AG10803 (cell line): ENCODE measurements at regions not wholly inside any gene's neighbourhood (a gene's known extent, or its start where the extent isn't known, plus 50 kb on each side); places are given as distances from the start of the nearest gene placed in this dataset.

Experiments used
- DNase-seq: peaks from one replicate; pipeline ENCODE4 v3.0.0; 2010; ENCODE audit warnings: low read depth
- H3K4me3 ChIP-seq: 2 replicates; pipeline ENCODE4 v1.5.1; 2011; ENCODE audit warnings: mild to moderate bottlenecking, low read length, control low read depth
- TF ChIP-seq, protein P1 (sequence below): conservative IDR thresholded peaks from 2 replicates; pipeline ENCODE4 v1.5.1; 2011; ENCODE audit warnings: mild to moderate bottlenecking, low read length, control low read depth, inconsistent platforms

GRCh38 chr3:135840436-135840835 is 125.1 kb upstream of the PPP2R3A start:
- no peak for DNase-seq
- TF ChIP-seq, protein P1, sequence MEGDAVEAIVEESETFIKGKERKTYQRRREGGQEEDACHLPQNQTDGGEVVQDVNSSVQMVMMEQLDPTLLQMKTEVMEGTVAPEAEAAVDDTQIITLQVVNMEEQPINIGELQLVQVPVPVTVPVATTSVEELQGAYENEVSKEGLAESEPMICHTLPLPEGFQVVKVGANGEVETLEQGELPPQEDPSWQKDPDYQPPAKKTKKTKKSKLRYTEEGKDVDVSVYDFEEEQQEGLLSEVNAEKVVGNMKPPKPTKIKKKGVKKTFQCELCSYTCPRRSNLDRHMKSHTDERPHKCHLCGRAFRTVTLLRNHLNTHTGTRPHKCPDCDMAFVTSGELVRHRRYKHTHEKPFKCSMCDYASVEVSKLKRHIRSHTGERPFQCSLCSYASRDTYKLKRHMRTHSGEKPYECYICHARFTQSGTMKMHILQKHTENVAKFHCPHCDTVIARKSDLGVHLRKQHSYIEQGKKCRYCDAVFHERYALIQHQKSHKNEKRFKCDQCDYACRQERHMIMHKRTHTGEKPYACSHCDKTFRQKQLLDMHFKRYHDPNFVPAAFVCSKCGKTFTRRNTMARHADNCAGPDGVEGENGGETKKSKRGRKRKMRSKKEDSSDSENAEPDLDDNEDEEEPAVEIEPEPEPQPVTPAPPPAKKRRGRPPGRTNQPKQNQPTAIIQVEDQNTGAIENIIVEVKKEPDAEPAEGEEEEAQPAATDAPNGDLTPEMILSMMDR = no peak
- no peak overlapping the region for H3K4me3 ChIP-seq

GRCh38 chr3:135844386-135844785 is 121.1 kb upstream of the PPP2R3A start:
- TF ChIP-seq, protein P1 = no peak

GRCh38 chr3:135848051-135848450 is 117.5 kb upstream of the PPP2R3A start:
- H3K4me3 ChIP-seq = no peak overlapping the region
- DNase-seq = no peak
- TF ChIP-seq, protein P1 = no peak

More at GRCh38 chr3:135844386-135844785, 121.1 kb upstream of the PPP2R3A start:
- H3K4me3 ChIP-seq = no peak overlapping the region
- peak; percentile 67 for DNase-seq

- H3K4me3 ChIP-seq = no peak overlapping the region
- TF ChIP-seq, protein P1 = no peak
- no peak for DNase-seq
Measured at GRCh38 chr3:135849827-135850226, 115.7 kb upstream of the PPP2R3A start.

DNA sequence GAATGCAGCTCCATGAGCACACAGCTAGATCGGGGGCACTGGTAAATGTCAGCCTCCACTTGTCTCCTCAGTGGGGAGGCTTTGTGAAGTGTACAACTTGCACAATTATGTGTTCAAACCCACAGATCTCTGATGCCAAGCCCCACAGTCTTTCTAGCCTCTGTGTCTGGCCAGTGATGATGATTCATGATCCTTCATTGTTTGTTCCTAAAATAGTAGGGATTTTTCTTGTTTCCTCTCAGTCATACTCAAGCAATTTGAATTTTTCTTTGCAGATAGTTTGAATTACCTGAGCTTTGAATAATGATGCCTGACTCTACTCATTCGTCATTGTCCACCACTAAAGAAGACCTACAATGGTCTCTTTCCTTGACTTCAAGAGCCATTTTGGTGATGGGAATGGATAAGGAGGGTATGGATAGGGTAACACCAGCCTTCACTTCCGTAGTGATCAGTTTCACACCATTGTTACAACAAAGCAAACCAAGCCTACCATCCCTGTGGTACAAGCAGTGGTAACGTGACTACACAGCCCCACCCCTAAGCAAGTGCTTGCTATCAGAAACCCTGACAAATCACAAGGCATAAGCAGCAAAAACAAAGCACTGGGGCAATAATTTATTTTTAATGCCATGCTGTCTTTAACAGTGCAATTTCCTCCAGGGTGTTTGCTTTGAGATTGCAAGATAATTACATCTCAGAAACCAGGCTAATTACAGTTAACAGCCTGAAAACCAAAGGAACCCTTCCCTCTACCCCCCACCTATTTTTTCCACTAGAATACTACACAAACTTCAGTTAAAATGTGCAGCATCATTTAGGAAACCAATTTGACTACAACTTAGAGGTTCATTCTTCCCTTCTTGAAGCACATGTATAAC is 114.1 kb upstream of the PPP2R3A start:
- peak; percentile 47 for DNase-seq
- TF ChIP-seq, protein P1 = no peak
- H3K4me3 ChIP-seq = no peak overlapping the region

- TF ChIP-seq, protein P1 = no peak
- DNase-seq = peak; percentile 73
- no peak overlapping the region for H3K4me3 ChIP-seq
Measured at GRCh38 chr3:135853981-135854380, 111.5 kb upstream of the PPP2R3A start.

DNA sequence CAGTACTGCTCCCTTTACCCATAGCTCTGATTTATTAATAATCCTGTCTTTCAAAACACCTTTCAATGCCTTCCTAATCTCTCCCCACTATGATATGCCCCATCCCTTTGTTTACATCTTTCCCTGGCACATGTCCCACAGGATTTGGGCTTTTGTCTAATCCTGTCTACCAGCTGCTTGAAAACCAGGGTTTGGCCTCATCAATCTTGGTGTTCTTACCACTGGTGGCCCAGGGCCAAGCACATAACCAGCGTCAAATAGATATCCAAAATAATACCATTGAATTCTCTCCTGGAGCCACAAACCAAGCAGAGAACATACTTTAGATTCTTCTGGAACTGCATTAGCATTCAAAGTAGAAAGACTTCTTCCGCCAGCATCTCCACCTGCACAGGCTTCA is 104.8 kb upstream of the PPP2R3A start:
- H3K4me3 ChIP-seq = no peak overlapping the region
- DNase-seq = peak; percentile 38

More for the DNA sequence above, 104.8 kb upstream of the PPP2R3A start:
- TF ChIP-seq, protein P1 = no peak
